Vagina (tissue), 2 donors: ENCODE measurements at regions not wholly inside any gene's neighbourhood (a gene's known extent, or its start where the extent isn't known, plus 50 kb on each side); places are given as distances from the start of the nearest gene placed in this dataset.

Experiments used
- DNase-seq, 2 donors: peaks; one replicate each; pipeline ENCODE4 v3.0.0-alpha.2; 2017; ENCODE audit errors: extremely low spot score in 2 of 2
- H3K27ac ChIP-seq: fragments of 200-600 bp; sonication (generic); one replicate; pipeline ENCODE4 v1.5.1; 2019
- H3K27me3 ChIP-seq: fragments of 200-600 bp; sonication (generic); one replicate; pipeline ENCODE4 v1.5.1; 2019
- H3K36me3 ChIP-seq, 2 donors: fragments of 200-600 bp; sonication (generic); one replicate each; pipeline ENCODE4 v1.5.1; 2017 to 2019
- H3K4me1 ChIP-seq: fragments of 200-600 bp; sonication (generic); one replicate; pipeline ENCODE4 v1.5.1; 2019
- H3K4me3 ChIP-seq, 2 donors: fragments of 200-600 bp; sonication (generic); 1 replicate in 1 of 2; 2 replicates in 1 of 2; pipeline ENCODE4 v1.5.1; 2016 to 2019
- H3K9me3 ChIP-seq: fragments of 200-600 bp; sonication (generic); one replicate; pipeline ENCODE4 v1.5.1; 2019
- POLR2A ChIP-seq, 2 donors: fragments of 450-650 bp; IDR thresholded peaks; one replicate each; pipeline ENCODE4 v1.6.1; 2017; ENCODE audit warnings: antibody characterized with exemption in 2 of 2, mild to moderate bottlenecking in 2 of 2, moderate library complexity in 2 of 2
- POLR2AphosphoS5 ChIP-seq, 2 donors: sonication (generic); formaldehyde crosslinking; IDR thresholded peaks; one replicate each; pipeline ENCODE4 v1.9.0; 2017; ENCODE audit warnings: antibody characterized with exemption in 2 of 2, mild to moderate bottlenecking in 2 of 2, low read depth in 1 of 2; ENCODE audit not compliant: insufficient read depth in 1 of 2
- intact Hi-C: fragments of 100-400 bp; cut with DNase I; formaldehyde crosslinking; loops from one replicate; pipeline ENCODE4 v1.15.1; 2023
- TF ChIP-seq, protein P1 (sequence below), 3 experiments: fragments of 450-650 bp in 2 of 3; fragments of 200-600 bp in 1 of 3; sonication (generic) in 1 of 3; IDR thresholded peaks; one replicate each; pipeline ENCODE4 v1.5.1; 2017 to 2019; ENCODE audit warnings: antibody characterized with exemption in 3 of 3, mild to moderate bottlenecking in 2 of 3, moderate library complexity in 2 of 3

DNA sequence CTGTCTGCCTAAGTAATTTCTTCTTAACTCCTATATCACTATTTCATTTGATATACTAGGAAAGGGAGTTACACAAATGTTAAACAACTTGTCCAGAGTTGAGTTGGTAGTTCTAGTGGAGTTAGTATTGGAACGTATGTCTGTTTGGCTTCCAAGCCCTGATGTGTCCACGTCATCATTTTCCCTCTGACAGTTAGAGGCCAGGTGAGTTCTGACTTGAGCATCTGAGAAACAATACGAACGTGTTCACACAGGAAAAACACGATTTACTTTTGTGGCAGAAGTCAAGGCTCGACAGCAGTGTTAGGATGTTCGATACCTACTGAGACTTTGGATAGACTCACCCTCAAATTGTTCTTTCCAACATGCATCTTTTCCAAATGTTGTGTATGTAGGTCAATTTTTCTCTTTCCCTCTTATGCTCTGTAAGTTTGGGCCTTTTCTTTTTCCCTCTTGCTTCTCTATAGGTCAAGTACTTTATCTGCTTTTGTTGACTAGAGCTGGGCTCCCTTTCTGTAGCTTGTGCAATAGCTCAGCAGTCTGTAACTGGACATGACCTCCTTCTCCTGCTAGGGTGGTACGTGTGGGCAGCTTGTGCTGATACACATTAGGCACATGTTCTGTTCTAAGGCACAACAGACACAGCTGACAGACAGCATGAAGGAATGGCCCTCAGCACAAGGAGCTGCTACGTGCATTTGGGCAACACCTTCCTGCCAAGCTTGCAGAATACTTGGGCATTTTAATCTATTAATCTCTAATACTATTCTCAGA is 222.9 kb downstream of the PTEN start:
- intact Hi-C loops, result no loop called here
- H3K4me1 ChIP-seq, result peaks cover 10% of the 10 kb centered on the region

GRCh38 chr10:88088441-88089340 is 225.3 kb downstream of the PTEN start:
- no peak overlapping the region for H3K4me3 ChIP-seq
- no peak for DNase-seq
- TF ChIP-seq, protein P1, sequence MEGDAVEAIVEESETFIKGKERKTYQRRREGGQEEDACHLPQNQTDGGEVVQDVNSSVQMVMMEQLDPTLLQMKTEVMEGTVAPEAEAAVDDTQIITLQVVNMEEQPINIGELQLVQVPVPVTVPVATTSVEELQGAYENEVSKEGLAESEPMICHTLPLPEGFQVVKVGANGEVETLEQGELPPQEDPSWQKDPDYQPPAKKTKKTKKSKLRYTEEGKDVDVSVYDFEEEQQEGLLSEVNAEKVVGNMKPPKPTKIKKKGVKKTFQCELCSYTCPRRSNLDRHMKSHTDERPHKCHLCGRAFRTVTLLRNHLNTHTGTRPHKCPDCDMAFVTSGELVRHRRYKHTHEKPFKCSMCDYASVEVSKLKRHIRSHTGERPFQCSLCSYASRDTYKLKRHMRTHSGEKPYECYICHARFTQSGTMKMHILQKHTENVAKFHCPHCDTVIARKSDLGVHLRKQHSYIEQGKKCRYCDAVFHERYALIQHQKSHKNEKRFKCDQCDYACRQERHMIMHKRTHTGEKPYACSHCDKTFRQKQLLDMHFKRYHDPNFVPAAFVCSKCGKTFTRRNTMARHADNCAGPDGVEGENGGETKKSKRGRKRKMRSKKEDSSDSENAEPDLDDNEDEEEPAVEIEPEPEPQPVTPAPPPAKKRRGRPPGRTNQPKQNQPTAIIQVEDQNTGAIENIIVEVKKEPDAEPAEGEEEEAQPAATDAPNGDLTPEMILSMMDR (IDR thresholded peaks at IDR 0.05), result no peak
- TF ChIP-seq POLR2AphosphoS5 (IDR thresholded peaks at IDR 0.05; ENCODE audit: insufficient read depth in 1 of 2, low read depth in 1 of 2), result peak in 1 of 2 donors; percentile 36
- H3K27me3 ChIP-seq, result no peaks in the 10 kb centered on the region
- intact Hi-C loops, result no loop called here
- H3K36me3 ChIP-seq, result no peaks in the 10 kb centered on the region
- H3K4me1 ChIP-seq, result no peaks in the 10 kb centered on the region
- H3K9me3 ChIP-seq, result no peaks in the 10 kb centered on the region
- H3K27ac ChIP-seq, result no peak overlapping the region

More for the DNA sequence above, 222.9 kb downstream of the PTEN start:
- H3K9me3 ChIP-seq, result no peaks in the 10 kb centered on the region
- H3K4me3 ChIP-seq, result no peak overlapping the region
- no peak overlapping the region for H3K27ac ChIP-seq
- no peaks in the 10 kb centered on the region for H3K36me3 ChIP-seq
- no peaks in the 10 kb centered on the region for H3K27me3 ChIP-seq
- TF ChIP-seq, protein P1 (IDR thresholded peaks at IDR 0.05), result no peak
- TF ChIP-seq POLR2A (IDR thresholded peaks at IDR 0.05), result no peak
- no peak for TF ChIP-seq POLR2AphosphoS5 (IDR thresholded peaks at IDR 0.05; ENCODE audit: insufficient read depth in 1 of 2, low read depth in 1 of 2)
- no peak for DNase-seq

GRCh38 chr10:88089498-88089897 is 226.1 kb downstream of the PTEN start:
- H3K27ac ChIP-seq, result no peak overlapping the region
- no peak overlapping the region for H3K4me3 ChIP-seq
- no peak for DNase-seq
- no peaks in the 10 kb centered on the region for H3K9me3 ChIP-seq
- TF ChIP-seq POLR2AphosphoS5 (IDR thresholded peaks at IDR 0.05; ENCODE audit: insufficient read depth in 1 of 2, low read depth in 1 of 2) (no peak), POLR2A (IDR thresholded peaks at IDR 0.05) (no peak)
- TF ChIP-seq, protein P1 (IDR thresholded peaks at IDR 0.05), result no peak
- H3K4me1 ChIP-seq, result no peaks in the 10 kb centered on the region
- H3K36me3 ChIP-seq, result no peaks in the 10 kb centered on the region
- intact Hi-C loops, result no loop called here
- H3K27me3 ChIP-seq, result no peaks in the 10 kb centered on the region

- intact Hi-C loops, result no loop called here
- TF ChIP-seq POLR2AphosphoS5 (IDR thresholded peaks at IDR 0.05; ENCODE audit: insufficient read depth in 1 of 2, low read depth in 1 of 2) (no peak), POLR2A (IDR thresholded peaks at IDR 0.05) (no peak)
- TF ChIP-seq, protein P1 (IDR thresholded peaks at IDR 0.05), result no peak
- Histone ChIP-seq H3K36me3 (no peaks in the 10 kb centered on the region), H3K27me3 (no peaks in the 10 kb centered on the region), H3K9me3 (no peaks in the 10 kb centered on the region), H3K27ac (no peak overlapping the region), H3K4me3 (no peak overlapping the region), H3K4me1 (peaks cover 9% of the 10 kb centered on the region)
- no peak for DNase-seq
These were observed 227.3 kb downstream of the PTEN start for GRCh38 chr10:88090568-88091214.
